GM12878 (cell line): ENCODE measurements at regions not wholly inside any gene's neighbourhood (a gene's known extent, or its start where the extent isn't known, plus 50 kb on each side); places are given as distances from the start of the nearest gene placed in this dataset.

ENCODE experiments used
- ATAC-seq: fragments of 200-7000 bp; cut with Tn5 transposase; 3 replicates; pipeline ENCODE4 v1.9.1; 2020; ENCODE audit warnings: mild to moderate bottlenecking, moderate library complexity
- BruUV-seq: library from RNA; stranded (reverse); fragments of 400-500 nt; replicated peaks from 2 replicates; lab custom pipeline; 2021; lab: Mats Ljungman, UMichigan
- CTCF ChIA-PET: fragments of 300-600 bp; sonication (Branson Sonifier 250); formaldehyde crosslinking; extraction: SDS; loops from one replicate; lab custom pipeline; 2021; ENCODE audit warnings: inconsistent platforms; lab: Yijun Ruan, JAX
- POLR2A ChIA-PET: fragments of 350-600 bp; formaldehyde crosslinking; extraction: SDS; loops from one replicate; lab custom pipeline; 2021; ENCODE audit warnings: inconsistent platforms; lab: Charles Lee
- RAD21 ChIA-PET: fragments of 300-600 bp; sonication (Branson Sonifier 250); formaldehyde crosslinking; loops from one replicate; lab custom pipeline; 2023; ENCODE audit warnings: antibody characterized with exemption; ENCODE audit not compliant: unreplicated experiment; lab: Charles Lee
- SMC1A ChIA-PET: fragments of 300-600 bp; sonication (Branson Sonifier 250); formaldehyde crosslinking; loops from one replicate; lab custom pipeline; 2023; ENCODE audit not compliant: unreplicated experiment, uncharacterized antibody; lab: Charles Lee
- DNase-seq: peaks from one replicate; pipeline ENCODE4 v3.0.0-alpha.2; 2011; ENCODE audit warnings: low read depth, low spot score
- FAIRE-seq: peaks from 3 replicates; lab custom pipeline; 2011; peaks lifted over from hg19 to GRCh38; lab: Jason Lieb, UNC
- H2AFZ ChIP-seq: 2 replicates; pipeline ENCODE4 v1.6.0; 2011; ENCODE audit warnings: low read depth, low read length, control low read depth; ENCODE audit not compliant: control insufficient read depth
- H3K27ac ChIP-seq: 2 replicates; pipeline ENCODE4 v1.5.1; 2011; ENCODE audit warnings: control low read depth; ENCODE audit not compliant: control insufficient read depth, insufficient read depth
- H3K27me3 ChIP-seq, 2 experiments: replicated peaks in 1 of 2; 2 replicates each; pipeline versions ENCODE4 v1.6.0 to v1.6.1; 2011; ENCODE audit warnings: low read length in 1 of 2; ENCODE audit not compliant: control insufficient read depth in 2 of 2, insufficient read depth in 2 of 2
- H3K36me3 ChIP-seq, 2 experiments: 2 replicates each; pipeline ENCODE4 v1.5.1; 2011; ENCODE audit warnings: low read length in 1 of 2; ENCODE audit not compliant: control insufficient read depth in 2 of 2, insufficient read depth in 2 of 2
- H3K4me1 ChIP-seq: 2 replicates; pipeline ENCODE4 v1.6.1; 2011; ENCODE audit warnings: mild to moderate bottlenecking, low read length, moderate library complexity, mixed read lengths; ENCODE audit not compliant: control insufficient read depth, insufficient read depth
- H3K4me2 ChIP-seq: 2 replicates; pipeline ENCODE4 v1.6.0; 2011; ENCODE audit warnings: control low read depth; ENCODE audit not compliant: control insufficient read depth, insufficient read depth
- H3K4me3 ChIP-seq: fragments of 200-600 bp; sonication (generic); 2 replicates; pipeline ENCODE4 v1.5.1; 2016
- H3K79me2 ChIP-seq: 2 replicates; pipeline ENCODE4 v1.6.0; 2011; ENCODE audit warnings: low read length; ENCODE audit not compliant: control insufficient read depth, insufficient read depth
- H3K9ac ChIP-seq: 2 replicates; pipeline ENCODE4 v1.8.0; 2011; ENCODE audit warnings: low read length, control low read depth, mixed read lengths; ENCODE audit not compliant: control insufficient read depth, insufficient read depth
- H3K9me3 ChIP-seq: replicated peaks from 3 replicates; pipeline ENCODE4 v1.5.1; 2011; ENCODE audit warnings: mild to moderate bottlenecking, low read length; ENCODE audit not compliant: control insufficient read depth, insufficient read depth
- H4K20me1 ChIP-seq: 2 replicates; pipeline ENCODE4 v1.6.0; 2011; ENCODE audit not compliant: control insufficient read depth, insufficient read depth
- BCL11A ChIP-seq: IDR thresholded peaks from 2 replicates; pipeline ENCODE4 v1.6.1; 2011; ENCODE audit warnings: low read depth, low read length
- CHD1 ChIP-seq: IDR thresholded peaks from 2 replicates; pipeline ENCODE4 v1.6.1; 2012; ENCODE audit warnings: low read depth, low read length, improper control_type of control experiment
- FOXM1 ChIP-seq: IDR thresholded peaks from 2 replicates; pipeline ENCODE4 v1.6.1; 2012; ENCODE audit warnings: low read depth, mild to moderate bottlenecking, inconsistent platforms, low read length, moderate library complexity
- GATAD2B ChIP-seq: fragments of 450-650 bp; conservative IDR thresholded peaks from 2 replicates; pipeline ENCODE4 v1.6.1; 2017; ENCODE audit warnings: low read depth, mild to moderate bottlenecking, moderate library complexity
- NRF1 ChIP-seq: conservative IDR thresholded peaks from 2 replicates; pipeline ENCODE4 v1.6.1; 2011; ENCODE audit warnings: mild to moderate bottlenecking, low read depth, low read length, improper control_type of control experiment
- PAX8 ChIP-seq: fragments of 450-650 bp; IDR thresholded peaks from 2 replicates; pipeline ENCODE4 v1.6.1; 2017; ENCODE audit warnings: mild to moderate bottlenecking, moderate library complexity
- SP1 ChIP-seq: IDR thresholded peaks from one replicate; pipeline ENCODE4 v1.6.1; 2011; ENCODE audit warnings: low read depth, low read length
- SUZ12 ChIP-seq: fragments of 200-600 bp; sonication (generic); IDR thresholded peaks from one replicate; pipeline ENCODE4 v1.6.1; 2018; ENCODE audit warnings: antibody characterized with exemption, mild to moderate bottlenecking; ENCODE audit not compliant: unreplicated experiment
- ZNF384 ChIP-seq: IDR thresholded peaks from 2 replicates; pipeline ENCODE4 v1.6.1; 2012; ENCODE audit warnings: low read depth, mild to moderate bottlenecking, low read length, improper control_type of control experiment, borderline replicate concordance
- WGBS: methylation state at CpG from one replicate; pipeline ENCODE4 v1.1.6; 2016; ENCODE audit warnings: low lambda C conversion rate; ENCODE audit not compliant: insufficient replicate concordance, insufficient coverage; ENCODE audit errors: missing lambda C conversion rate; 5-methylcytosine and 5-hydroxymethylcytosine counted together
- in situ Hi-C: fragments of 300-500 bp; cut with MboI; formaldehyde crosslinking; loops from 9 replicates; pipeline ENCODE4 v1.14.3; 2018; ENCODE audit warnings: mixed read lengths
- intact Hi-C: fragments of 100-400 bp; cut with micrococcal nuclease; formaldehyde crosslinking; loops from one replicate; pipeline ENCODE4 v1.14.2; 2022; ENCODE audit not compliant: unreplicated experiment
- TF ChIP-seq, protein P1 (sequence below): fragments of 450-650 bp; formaldehyde crosslinking; IDR thresholded peaks from 2 replicates; pipeline ENCODE4 v1.4.0; 2022; ENCODE audit warnings: mild to moderate bottlenecking, moderate library complexity

DNA sequence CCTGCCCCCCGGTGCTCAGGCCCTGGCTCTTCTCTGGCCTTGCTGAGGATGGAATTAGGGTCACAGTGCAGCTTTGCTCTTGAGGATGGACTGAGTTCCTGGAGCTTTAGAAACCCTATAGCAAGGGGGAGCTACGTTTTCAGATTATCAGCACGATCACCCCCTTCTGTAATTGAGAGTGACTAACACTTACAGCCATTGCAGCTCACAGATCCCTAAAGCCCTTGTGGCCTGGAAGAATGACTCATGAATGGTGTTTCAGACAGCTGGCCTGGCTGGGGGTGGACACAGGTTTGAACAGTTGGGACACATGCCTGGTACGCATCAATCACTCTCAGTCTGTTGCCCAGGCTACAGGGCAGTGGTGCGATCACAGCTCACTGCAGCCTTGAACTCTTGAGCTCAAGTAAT is 79.7 kb upstream of the IGFBP5 start:
- H3K4me3 ChIP-seq = no peak overlapping the region
- no peaks in the 10 kb centered on the region for H3K36me3 ChIP-seq
- no peaks in the 10 kb centered on the region for H3K4me1 ChIP-seq
- RAD21 ChIA-PET = no interaction called here
- DNase-seq (no peak), ATAC-seq (no peak), FAIRE-seq (no peak)
- CTCF ChIA-PET = interaction anchor here (0.8 to 2.0 kb wide), 2 partner anchors 391 to 432 kb away, joined by 3 to 5 read pairs; no protein-coding TSS in a partner anchor
- peaks cover 2 to 4% of the 10 kb centered on the region in 2 experiments; a peak in 2 of 4 replicates for H3K27me3 ChIP-seq
- no TSS peak for BruUV-seq
- SMC1A ChIA-PET = no interaction called here
- no peak overlapping the region for H3K27ac ChIP-seq
- H3K9me3 ChIP-seq = no peaks in the 10 kb centered on the region
- H2AFZ ChIP-seq = no peak overlapping the region
- in situ Hi-C loops = no loop called here
- no peaks in the 10 kb centered on the region for H3K79me2 ChIP-seq
- TF ChIP-seq CHD1 = no peak
- no peak for TF ChIP-seq SP1
- TF ChIP-seq ZNF384 = no peak
- no peak for TF ChIP-seq GATAD2B
- TF ChIP-seq FOXM1 = no peak
- TF ChIP-seq, protein P1, sequence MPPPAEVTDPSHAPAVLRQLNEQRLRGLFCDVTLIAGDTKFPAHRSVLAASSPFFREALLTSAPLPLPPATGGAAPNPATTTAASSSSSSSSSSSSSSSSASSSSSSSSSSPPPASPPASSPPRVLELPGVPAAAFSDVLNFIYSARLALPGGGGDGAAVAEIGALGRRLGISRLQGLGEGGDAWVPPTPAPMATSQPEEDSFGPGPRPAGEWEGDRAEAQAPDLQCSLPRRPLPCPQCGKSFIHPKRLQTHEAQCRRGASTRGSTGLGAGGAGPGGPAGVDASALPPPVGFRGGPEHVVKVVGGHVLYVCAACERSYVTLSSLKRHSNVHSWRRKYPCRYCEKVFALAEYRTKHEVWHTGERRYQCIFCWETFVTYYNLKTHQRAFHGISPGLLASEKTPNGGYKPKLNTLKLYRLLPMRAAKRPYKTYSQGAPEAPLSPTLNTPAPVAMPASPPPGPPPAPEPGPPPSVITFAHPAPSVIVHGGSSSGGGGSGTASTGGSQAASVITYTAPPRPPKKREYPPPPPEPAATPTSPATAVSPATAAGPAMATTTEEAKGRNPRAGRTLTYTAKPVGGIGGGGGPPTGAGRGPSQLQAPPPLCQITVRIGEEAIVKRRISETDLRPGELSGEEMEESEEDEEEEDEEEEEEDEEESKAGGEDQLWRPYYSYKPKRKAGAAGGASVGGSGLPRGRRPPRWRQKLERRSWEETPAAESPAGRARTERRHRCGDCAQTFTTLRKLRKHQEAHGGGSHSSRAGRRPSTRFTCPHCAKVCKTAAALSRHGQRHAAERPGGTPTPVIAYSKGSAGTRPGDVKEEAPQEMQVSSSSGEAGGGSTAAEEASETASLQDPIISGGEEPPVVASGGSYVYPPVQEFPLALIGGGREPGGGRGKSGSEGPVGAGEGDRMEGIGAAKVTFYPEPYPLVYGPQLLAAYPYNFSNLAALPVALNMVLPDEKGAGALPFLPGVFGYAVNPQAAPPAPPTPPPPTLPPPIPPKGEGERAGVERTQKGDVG (CRISPR knock-in tag) = no peak
- no peak for TF ChIP-seq BCL11A
- TF ChIP-seq SUZ12 = no peak
- no peak for TF ChIP-seq NRF1
- TF ChIP-seq PAX8 = no peak
- WGBS = 9% methylated on average over 5 of the region's 5 CpGs
- POLR2A ChIA-PET = no interaction called here
- H4K20me1 ChIP-seq = no peaks in the 10 kb centered on the region
- no peak overlapping the region for H3K4me2 ChIP-seq
- intact Hi-C loops = no loop called here
- H3K9ac ChIP-seq = no peak overlapping the region
